ENCODE measurements at regions not wholly inside any gene's neighbourhood (a gene's known extent, or its start where the extent isn't known, plus 50 kb on each side); places are given as distances from the start of the nearest gene placed in this dataset.

- TF ChIP-seq CTCF (IDR thresholded peaks at IDR 0.05) (no peak), POLR2AphosphoS5 (IDR thresholded peaks at IDR 0.05; ENCODE audit: low read depth, low read length) (no peak), SIN3A (IDR thresholded peaks at IDR 0.05; ENCODE audit: borderline replicate concordance, insufficient read depth, low read depth, low read length) (no peak)
Observed at GRCh38 chr21:15355066-15355465, 290.3 kb upstream of the NRIP1 start.

All from Panc1 (cell line).